WERI-Rb-1 (cell line): ENCODE measurements at regions not wholly inside any gene's neighbourhood (a gene's known extent, or its start where the extent isn't known, plus 50 kb on each side); places are given as distances from the start of the nearest gene placed in this dataset.
"Not testable (repeated sequence)": the region's sequence is repeated elsewhere in the genome, so short reads cannot be mapped to it uniquely, and the experiment has no call there.

Source experiments
- DNase-seq: peaks from one replicate; pipeline ENCODE4 v3.0.0-alpha.2; 2020
- H3K27ac ChIP-seq: fragments of 250-450 bp; sonication (Bioruptor Pico); 2 replicates; pipeline ENCODE4 v1.5.1; 2020; ENCODE audit warnings: mild to moderate bottlenecking, moderate library complexity
- H3K27me3 ChIP-seq: fragments of 250-450 bp; sonication (Bioruptor Pico); 2 replicates; pipeline ENCODE4 v1.5.1; 2021; ENCODE audit warnings: mild to moderate bottlenecking, low read depth, moderate library complexity; ENCODE audit not compliant: insufficient read depth, severe bottlenecking
- H3K36me3 ChIP-seq: fragments of 250-450 bp; sonication (Bioruptor Pico); 2 replicates; pipeline ENCODE4 v1.5.1; 2020; ENCODE audit warnings: mild to moderate bottlenecking, moderate library complexity
- H3K4me3 ChIP-seq: 2 replicates; pipeline ENCODE4 v1.5.1; 2011; ENCODE audit warnings: low read depth, mild to moderate bottlenecking, control low read depth, low read length
- H3K9me3 ChIP-seq: fragments of 250-450 bp; sonication (Bioruptor Pico); 2 replicates; pipeline ENCODE4 v1.5.1; 2021; ENCODE audit warnings: mild to moderate bottlenecking, moderate library complexity; ENCODE audit not compliant: severe bottlenecking
- CTCF ChIP-seq: IDR thresholded peaks from 2 replicates; pipeline ENCODE4 v1.5.1; 2011; ENCODE audit warnings: low read depth, mild to moderate bottlenecking, control low read depth, inconsistent platforms, low read length

GRCh38 chr7:92909686-92910475 is 73.5 kb upstream of the CDK6 start:
- no peak for DNase-seq

DNA sequence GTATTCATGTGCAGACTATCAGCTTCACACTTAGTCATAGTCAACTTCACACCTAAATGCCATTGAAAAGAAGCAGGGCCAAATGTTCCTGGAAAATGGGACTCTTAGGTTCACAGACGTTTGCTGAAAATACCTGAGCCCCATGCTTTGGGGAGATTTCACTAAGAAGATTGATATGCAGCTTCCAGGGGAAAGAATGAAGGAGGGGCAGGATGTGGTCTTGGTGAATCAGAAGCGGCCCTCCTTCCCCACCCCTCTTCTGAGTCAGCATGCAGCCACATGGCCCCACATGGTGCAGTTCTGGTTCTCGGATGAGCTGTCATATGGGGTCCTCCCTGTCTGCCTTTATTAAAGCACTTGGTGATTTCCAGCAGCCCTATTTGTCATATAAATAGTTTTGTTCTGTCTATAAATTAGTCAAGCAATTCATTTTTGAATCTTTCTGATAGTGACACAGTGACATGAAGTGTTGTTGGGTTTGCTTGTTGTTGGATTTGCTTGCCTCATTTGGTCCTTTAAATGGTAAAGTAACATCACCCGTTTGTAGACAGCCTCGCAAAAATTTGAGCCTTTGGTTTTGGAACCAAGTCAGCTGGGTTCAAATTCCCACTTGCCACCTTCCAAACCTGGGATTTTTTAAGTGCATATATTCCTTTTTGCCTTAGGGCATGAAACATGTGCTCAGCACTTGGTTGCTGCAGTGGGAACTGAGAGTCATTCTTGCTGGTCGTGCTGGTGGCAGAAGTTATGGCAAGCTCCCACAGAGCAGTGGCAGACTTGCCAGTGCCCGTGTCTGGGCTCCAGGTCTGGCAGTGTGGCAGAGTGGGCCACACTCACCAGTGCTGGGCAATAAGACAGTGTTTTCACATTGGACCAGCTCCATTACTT is 68.1 kb upstream of the CDK6 start:
- Histone ChIP-seq H3K4me3 (no peak overlapping the region), H3K27ac (no peak overlapping the region), H3K9me3 (no peaks in the 10 kb centered on the region), H3K36me3 (no peaks in the 10 kb centered on the region), H3K27me3 (no peaks in the 10 kb centered on the region)
- DNase-seq = no peak
- TF ChIP-seq CTCF = no peak

More at GRCh38 chr7:92909686-92910475, 73.5 kb upstream of the CDK6 start:
- Histone ChIP-seq H3K27ac (no peak overlapping the region), H3K4me3 (no peak overlapping the region), H3K9me3 (no peaks in the 10 kb centered on the region), H3K27me3 (no peaks in the 10 kb centered on the region), H3K36me3 (no peaks in the 10 kb centered on the region)
- TF ChIP-seq CTCF = no peak

DNA sequence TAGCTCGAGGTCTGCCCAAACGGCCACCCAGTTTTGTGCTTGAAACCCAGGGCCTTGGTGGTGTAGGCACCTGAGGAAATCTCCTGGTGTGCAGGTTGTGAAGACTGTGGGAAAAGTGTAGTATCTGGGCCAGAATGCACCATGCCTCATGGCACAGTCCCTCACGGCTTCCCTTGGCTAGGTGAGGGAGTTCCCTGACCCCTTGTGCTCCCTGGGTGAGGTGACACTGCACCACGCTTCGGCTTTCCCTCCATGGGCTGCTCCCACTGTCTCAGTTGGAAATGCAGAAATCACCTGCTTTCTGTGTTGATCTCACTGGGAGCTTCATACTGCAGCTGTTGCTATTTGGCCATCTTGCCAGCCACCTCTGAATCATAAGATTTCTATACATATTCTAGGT is 62.4 kb upstream of the CDK6 start:
- no peak for TF ChIP-seq CTCF
- Histone ChIP-seq H3K36me3 (no peaks in the 10 kb centered on the region), H3K27me3 (no peaks in the 10 kb centered on the region), H3K27ac (no peak overlapping the region), H3K9me3 (peaks cover 4% of the 10 kb centered on the region), H3K4me3 (no peak overlapping the region)
- DNase-seq = no peak

DNA sequence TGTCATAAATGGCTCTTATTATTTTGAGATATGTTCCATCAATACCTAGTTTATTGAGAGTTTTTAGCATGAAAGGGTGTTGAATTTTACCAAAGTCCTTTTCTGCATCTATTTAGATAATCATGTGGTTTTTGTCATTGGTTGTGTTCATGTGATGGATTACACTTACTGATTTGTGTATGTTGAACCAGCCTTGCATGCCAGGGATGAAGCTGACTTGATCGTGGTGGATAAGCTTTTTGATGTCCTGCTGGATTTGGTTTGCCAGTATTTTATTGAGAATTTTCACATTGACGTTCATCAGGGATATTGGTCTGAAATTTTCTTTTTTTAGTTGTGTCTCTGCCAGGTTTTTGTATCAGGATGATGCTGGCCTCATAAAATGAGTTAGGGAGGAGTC is 58.5 kb upstream of the CDK6 start:
- not testable (repeated sequence) for H3K27ac ChIP-seq, H3K4me3 ChIP-seq, H3K27me3 ChIP-seq, DNase-seq, H3K36me3 ChIP-seq, H3K9me3 ChIP-seq

GRCh38 chr7:92889081-92889480 is 52.7 kb upstream of the CDK6 start:
- Histone ChIP-seq H3K27ac (no peak overlapping the region), H3K4me3 (no peak overlapping the region), H3K36me3 (no peaks in the 10 kb centered on the region), H3K27me3 (no peaks in the 10 kb centered on the region), H3K9me3 (peaks cover 2% of the 10 kb centered on the region)
- DNase-seq = no peak
- no peak for TF ChIP-seq CTCF
